GM10266 (cell line): ENCODE measurements at regions not wholly inside any gene's neighbourhood (a gene's known extent, or its start where the extent isn't known, plus 50 kb on each side); places are given as distances from the start of the nearest gene placed in this dataset.

Experiments used
- DNase-seq: peaks from one replicate; pipeline ENCODE4 v3.0.0; 2012; ENCODE audit errors: extremely low spot score
- CTCF ChIP-seq: IDR thresholded peaks from 2 replicates; pipeline ENCODE4 v1.5.1; 2012; ENCODE audit warnings: mild to moderate bottlenecking, low read depth; ENCODE audit not compliant: control insufficient read depth, insufficient read depth; ENCODE audit errors: missing control alignments

GRCh38 chr4:140316799-140317198 is 56.6 kb upstream of the SCOC start:
- TF ChIP-seq CTCF: no peak
- no peak for DNase-seq

- TF ChIP-seq CTCF: no peak
- DNase-seq: no peak
Observed at GRCh38 chr4:140315970-140316369, 57.5 kb upstream of the SCOC start.

GRCh38 chr4:140315438-140315837 is 58.0 kb upstream of the SCOC start:
- TF ChIP-seq CTCF: no peak
- no peak for DNase-seq

- TF ChIP-seq CTCF: no peak
- no peak for DNase-seq
Observed at GRCh38 chr4:140315019-140315418, 58.4 kb upstream of the SCOC start.

- no peak for TF ChIP-seq CTCF
- no peak for DNase-seq
Observed at GRCh38 chr4:140312100-140312499, 61.3 kb upstream of the SCOC start.

GRCh38 chr4:140311257-140311835 is 62.1 kb upstream of the SCOC start:
- TF ChIP-seq CTCF: no peak
- no peak for DNase-seq

GRCh38 chr4:140309124-140309870 is 64.1 kb upstream of the SCOC start:
- no peak for DNase-seq

More at GRCh38 chr4:140309124-140309870, 64.1 kb upstream of the SCOC start:
- no peak for TF ChIP-seq CTCF
